ENCODE measurements at regions not wholly inside any gene's neighbourhood (a gene's known extent, or its start where the extent isn't known, plus 50 kb on each side); places are given as distances from the start of the nearest gene placed in this dataset.

DNA sequence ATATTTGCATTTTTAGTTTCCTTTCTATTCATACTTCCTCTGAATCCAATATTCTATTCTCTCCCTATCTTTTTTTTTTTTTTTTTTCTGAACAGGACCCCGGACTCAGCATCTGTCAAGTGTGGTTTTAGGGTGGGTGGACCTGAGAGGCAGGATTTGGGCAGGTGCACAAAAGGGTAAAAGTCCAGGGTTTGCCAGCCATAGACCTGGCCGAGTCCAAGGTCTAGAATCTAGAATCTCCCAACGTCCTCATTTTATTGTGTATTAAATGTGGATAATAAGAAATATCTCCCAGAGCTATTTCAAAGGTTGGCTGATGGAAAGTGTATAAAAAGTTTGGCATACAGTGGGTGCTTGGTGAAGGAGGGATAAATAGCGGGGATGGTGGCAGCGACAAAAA, 273.3 kb upstream of the MAF start:
- Histone ChIP-seq H3K36me3 (no peaks in the 10 kb centered on the region), H3K4me1 (no peaks in the 10 kb centered on the region), H3K27me3 (no peaks in the 10 kb centered on the region), H3K27ac (no peak overlapping the region), H3K4me3 (no peak overlapping the region), H3K9me3 (no peaks in the 10 kb centered on the region)
- intact Hi-C loops (cut with DNase I; ENCODE audit: low total_unique reads) = no loop called here
- no peak for DNase-seq
- no peak for TF ChIP-seq CTCF (IDR thresholded peaks at IDR 0.05)

DNA sequence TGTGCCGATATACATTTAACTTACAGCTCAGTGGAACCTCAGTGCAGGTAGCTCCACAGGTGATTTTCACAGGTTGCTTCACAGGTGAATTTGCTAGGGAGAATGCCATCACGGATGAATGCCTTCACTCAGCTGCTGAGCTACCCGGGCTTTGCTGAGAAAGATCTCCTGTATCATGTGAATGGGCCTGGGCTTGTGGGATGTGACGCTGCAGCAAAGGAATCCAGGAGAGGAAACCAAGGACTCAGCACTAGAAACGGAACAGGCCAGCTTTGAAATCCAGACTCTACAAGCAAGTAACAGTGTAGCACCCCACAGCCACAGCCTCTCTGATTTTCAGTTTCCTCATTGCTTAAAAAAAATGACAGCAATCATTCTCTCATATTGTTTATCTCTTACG, 271.4 kb upstream of the MAF start:
- intact Hi-C loops (cut with DNase I; ENCODE audit: low total_unique reads) = no loop called here
- Histone ChIP-seq H3K9me3 (no peaks in the 10 kb centered on the region), H3K36me3 (no peaks in the 10 kb centered on the region), H3K4me1 (no peaks in the 10 kb centered on the region), H3K27ac (no peak overlapping the region), H3K27me3 (no peaks in the 10 kb centered on the region), H3K4me3 (no peak overlapping the region)
- no peak for TF ChIP-seq CTCF (IDR thresholded peaks at IDR 0.05)
- DNase-seq = no peak

- Histone ChIP-seq H3K27ac (no peak overlapping the region), H3K4me1 (no peaks in the 10 kb centered on the region), H3K27me3 (no peaks in the 10 kb centered on the region), H3K36me3 (no peaks in the 10 kb centered on the region), H3K9me3 (no peaks in the 10 kb centered on the region), H3K4me3 (no peak overlapping the region)
- TF ChIP-seq CTCF (IDR thresholded peaks at IDR 0.05) = no peak
- intact Hi-C loops (cut with DNase I; ENCODE audit: low total_unique reads) = no loop called here
- DNase-seq = no peak
These were observed 269.7 kb upstream of the MAF start for GRCh38 chr16:79870016-79870886.

DNA sequence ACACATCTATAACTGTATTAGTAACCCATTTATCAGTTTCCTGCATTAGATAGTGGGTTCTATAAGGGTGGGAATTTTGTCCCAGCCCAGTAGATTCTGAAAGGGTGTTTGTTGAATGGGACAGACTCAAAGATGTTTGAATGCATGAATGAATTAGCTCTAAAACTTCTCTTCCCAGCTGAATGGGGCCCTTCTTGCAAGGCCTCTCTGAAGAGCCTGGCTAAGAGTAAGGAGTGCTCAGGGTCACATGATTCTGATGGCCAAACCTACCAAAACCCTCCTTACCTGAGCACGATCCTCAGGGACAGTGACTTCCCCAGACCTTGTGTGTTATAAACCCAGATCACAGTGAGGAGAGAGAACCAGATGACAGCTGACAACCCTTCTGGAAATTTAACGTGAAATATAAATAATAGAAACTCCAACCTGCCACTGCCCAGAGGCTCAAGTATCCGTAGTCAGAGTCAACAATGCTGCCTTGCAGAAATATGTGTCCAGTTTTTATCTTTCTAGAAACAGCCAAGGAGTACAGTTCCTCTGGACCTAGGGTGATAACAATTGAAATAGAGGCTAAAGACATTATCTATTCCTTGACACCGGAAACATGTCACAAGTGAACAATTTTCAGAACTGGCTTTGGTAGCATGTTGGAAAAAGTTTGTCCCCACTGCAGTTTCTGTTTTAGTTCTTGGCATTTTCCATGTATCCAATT, 268.9 kb upstream of the MAF start:
- no peak for TF ChIP-seq CTCF (IDR thresholded peaks at IDR 0.05)
- Histone ChIP-seq H3K27me3 (no peaks in the 10 kb centered on the region), H3K4me1 (no peaks in the 10 kb centered on the region), H3K9me3 (no peaks in the 10 kb centered on the region), H3K4me3 (no peak overlapping the region), H3K36me3 (no peaks in the 10 kb centered on the region), H3K27ac (no peak overlapping the region)
- intact Hi-C loops (cut with DNase I; ENCODE audit: low total_unique reads) = no loop called here
- DNase-seq = no peak

DNA sequence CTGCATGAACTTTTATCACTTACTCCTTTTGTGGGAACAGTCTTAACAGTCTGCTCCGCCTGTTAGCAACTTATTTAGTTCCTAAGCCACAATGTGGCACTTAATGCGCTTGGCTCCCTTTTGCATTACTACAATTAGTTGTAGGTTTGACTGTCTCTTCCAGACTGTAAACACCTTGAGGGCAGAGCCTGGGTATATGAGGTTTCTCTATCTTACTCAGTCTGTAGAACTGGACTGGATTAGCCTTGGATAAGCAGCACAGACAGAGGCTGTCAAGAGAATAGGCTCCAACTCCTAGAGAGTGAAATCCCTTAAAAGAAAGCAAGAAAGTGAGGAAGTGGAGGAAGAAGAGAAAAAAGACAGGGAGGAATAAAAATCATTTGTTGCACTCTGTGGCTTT, 268.3 kb upstream of the MAF start:
- Histone ChIP-seq H3K27ac (no peak overlapping the region), H3K36me3 (no peaks in the 10 kb centered on the region), H3K4me1 (no peaks in the 10 kb centered on the region), H3K27me3 (no peaks in the 10 kb centered on the region), H3K4me3 (no peak overlapping the region), H3K9me3 (no peaks in the 10 kb centered on the region)
- intact Hi-C loops (cut with DNase I; ENCODE audit: low total_unique reads) = no loop called here
- no peak for TF ChIP-seq CTCF (IDR thresholded peaks at IDR 0.05)
- DNase-seq = no peak
